ENCODE measurements at regions not wholly inside any gene's neighbourhood (a gene's known extent, or its start where the extent isn't known, plus 50 kb on each side); places are given as distances from the start of the nearest gene placed in this dataset.

GRCh38 chr5:62127098-62127736, 178.8 kb upstream of the KIF2A start:
- Histone ChIP-seq H3K4me1 (no peaks in the 10 kb centered on the region), H3K27ac (no peak overlapping the region), H3K27me3 (no peaks in the 10 kb centered on the region), H3K4me3 (no peak overlapping the region), H3K9me3 (no peaks in the 10 kb centered on the region), H3K36me3 (no peaks in the 10 kb centered on the region)
- 23% methylated on average over 2 of the region's 2 CpGs for WGBS (ENCODE audit: insufficient coverage, low coverage, low lambda C conversion rate, missing lambda C conversion rate)
- no peak for ATAC-seq
- intact Hi-C loops (cut with DNase I), result no loop called here
- DNase-seq, result no peak
- no peak for TF ChIP-seq POLR2A (IDR thresholded peaks at IDR 0.05)
- TF ChIP-seq, protein P1, sequence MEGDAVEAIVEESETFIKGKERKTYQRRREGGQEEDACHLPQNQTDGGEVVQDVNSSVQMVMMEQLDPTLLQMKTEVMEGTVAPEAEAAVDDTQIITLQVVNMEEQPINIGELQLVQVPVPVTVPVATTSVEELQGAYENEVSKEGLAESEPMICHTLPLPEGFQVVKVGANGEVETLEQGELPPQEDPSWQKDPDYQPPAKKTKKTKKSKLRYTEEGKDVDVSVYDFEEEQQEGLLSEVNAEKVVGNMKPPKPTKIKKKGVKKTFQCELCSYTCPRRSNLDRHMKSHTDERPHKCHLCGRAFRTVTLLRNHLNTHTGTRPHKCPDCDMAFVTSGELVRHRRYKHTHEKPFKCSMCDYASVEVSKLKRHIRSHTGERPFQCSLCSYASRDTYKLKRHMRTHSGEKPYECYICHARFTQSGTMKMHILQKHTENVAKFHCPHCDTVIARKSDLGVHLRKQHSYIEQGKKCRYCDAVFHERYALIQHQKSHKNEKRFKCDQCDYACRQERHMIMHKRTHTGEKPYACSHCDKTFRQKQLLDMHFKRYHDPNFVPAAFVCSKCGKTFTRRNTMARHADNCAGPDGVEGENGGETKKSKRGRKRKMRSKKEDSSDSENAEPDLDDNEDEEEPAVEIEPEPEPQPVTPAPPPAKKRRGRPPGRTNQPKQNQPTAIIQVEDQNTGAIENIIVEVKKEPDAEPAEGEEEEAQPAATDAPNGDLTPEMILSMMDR (IDR thresholded peaks at IDR 0.05), result no peak

- intact Hi-C loops (cut with DNase I), result no loop called here
- ATAC-seq, result no peak
- Histone ChIP-seq H3K36me3 (no peaks in the 10 kb centered on the region), H3K27me3 (no peaks in the 10 kb centered on the region), H3K4me1 (no peaks in the 10 kb centered on the region), H3K4me3 (no peak overlapping the region), H3K27ac (no peak overlapping the region), H3K9me3 (no peaks in the 10 kb centered on the region)
- no peak for DNase-seq
- TF ChIP-seq POLR2A (IDR thresholded peaks at IDR 0.05), result no peak
- TF ChIP-seq, protein P1 (IDR thresholded peaks at IDR 0.05), result no peak
- 75% methylated on average over 3 of the region's 3 CpGs for WGBS (ENCODE audit: insufficient coverage, low coverage, low lambda C conversion rate, missing lambda C conversion rate)
These were observed 175.9 kb upstream of the KIF2A start for GRCh38 chr5:62130107-62130506.

DNA sequence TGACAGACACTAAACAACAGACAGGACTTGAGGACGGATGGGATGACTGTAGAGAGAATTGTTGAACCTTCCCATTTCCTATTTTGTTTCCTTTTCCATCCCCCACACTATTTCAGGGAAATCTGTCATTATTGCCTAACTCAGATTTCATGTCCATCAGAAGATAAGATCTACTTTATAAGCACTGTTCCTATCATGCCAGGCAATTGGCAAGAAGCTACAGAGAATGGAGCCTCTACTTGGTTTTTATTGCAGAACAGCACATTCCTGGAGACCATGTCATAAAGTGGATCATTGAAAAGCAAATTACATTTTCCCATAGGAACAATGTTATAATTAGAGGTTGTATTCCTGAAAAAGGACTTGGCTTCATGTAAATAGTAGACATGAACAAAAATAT, 173.7 kb upstream of the KIF2A start:
- intact Hi-C loops (cut with DNase I), result no loop called here
- Histone ChIP-seq H3K36me3 (no peaks in the 10 kb centered on the region), H3K4me1 (no peaks in the 10 kb centered on the region), H3K27ac (no peak overlapping the region), H3K27me3 (no peaks in the 10 kb centered on the region), H3K4me3 (no peak overlapping the region), H3K9me3 (no peaks in the 10 kb centered on the region)
- DNase-seq, result no peak
- no peak for ATAC-seq
- WGBS (ENCODE audit: insufficient coverage, low coverage, low lambda C conversion rate, missing lambda C conversion rate), result 0% methylated on average over 1 of the region's 1 CpG
- TF ChIP-seq POLR2A (IDR thresholded peaks at IDR 0.05), result no peak
- TF ChIP-seq, protein P1 (IDR thresholded peaks at IDR 0.05), result no peak

GRCh38 chr5:62133426-62133825, 172.6 kb upstream of the KIF2A start:
- intact Hi-C loops (cut with DNase I), result no loop called here
- Histone ChIP-seq H3K27ac (no peak overlapping the region), H3K9me3 (no peaks in the 10 kb centered on the region), H3K27me3 (no peaks in the 10 kb centered on the region), H3K4me1 (no peaks in the 10 kb centered on the region), H3K36me3 (no peaks in the 10 kb centered on the region), H3K4me3 (no peak overlapping the region)
- TF ChIP-seq, protein P1 (IDR thresholded peaks at IDR 0.05), result no peak
- no peak for TF ChIP-seq POLR2A (IDR thresholded peaks at IDR 0.05)
- no peak for ATAC-seq
- no peak for DNase-seq
- 73% methylated on average over 1 of the region's 1 CpG for WGBS (ENCODE audit: insufficient coverage, low coverage, low lambda C conversion rate, missing lambda C conversion rate)

DNA sequence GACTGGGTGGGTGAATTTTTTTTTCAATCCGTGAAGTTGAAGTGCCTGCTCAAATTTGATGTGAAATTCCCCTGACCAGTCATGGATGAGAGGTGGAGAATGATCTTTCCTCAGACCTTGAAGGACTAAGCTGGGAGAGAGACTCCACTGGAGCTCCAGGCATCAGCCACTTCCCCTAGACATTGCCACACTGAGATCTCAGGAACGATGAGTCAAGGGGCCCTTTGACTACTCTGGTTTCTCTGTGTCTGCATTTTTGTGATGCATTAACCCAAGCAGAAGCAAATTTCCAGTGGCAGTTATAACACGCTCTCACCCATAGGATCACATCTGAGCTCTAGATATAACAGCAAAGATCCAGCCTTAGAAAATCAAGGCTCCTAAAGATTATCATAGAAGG, 171.2 kb upstream of the KIF2A start:
- no peak for DNase-seq
- intact Hi-C loops (cut with DNase I), result no loop called here

More for the DNA sequence above, 171.2 kb upstream of the KIF2A start:
- TF ChIP-seq POLR2A (IDR thresholded peaks at IDR 0.05), result no peak
- TF ChIP-seq, protein P1 (IDR thresholded peaks at IDR 0.05), result no peak
- H3K4me1 ChIP-seq, result no peaks in the 10 kb centered on the region
- H3K27ac ChIP-seq, result no peak overlapping the region
- H3K36me3 ChIP-seq, result no peaks in the 10 kb centered on the region
- no peak for ATAC-seq
- no peaks in the 10 kb centered on the region for H3K27me3 ChIP-seq
- H3K4me3 ChIP-seq, result no peak overlapping the region
- H3K9me3 ChIP-seq, result no peaks in the 10 kb centered on the region
- WGBS (ENCODE audit: insufficient coverage, low coverage, low lambda C conversion rate, missing lambda C conversion rate), result 70% methylated on average over 2 of the region's 3 CpGs
